Sciatic nerve (tissue), 2 donors: ENCODE measurements at regions not wholly inside any gene's neighbourhood (a gene's known extent, or its start where the extent isn't known, plus 50 kb on each side); places are given as distances from the start of the nearest gene placed in this dataset.
"Not testable (repeated sequence)": the region's sequence is repeated elsewhere in the genome, so short reads cannot be mapped to it uniquely, and the experiment has no call there.

Source experiments
- ATAC-seq: fragments of 200-7000 bp; cut with Tn5 transposase; one replicate; pipeline ENCODE4 v1.9.1; 2020; ENCODE audit warnings: mild to moderate bottlenecking, moderate library complexity
- DNase-seq: peaks from one replicate; pipeline ENCODE4 v3.0.0-alpha.2; 2020; ENCODE audit warnings: low spot score
- intact Hi-C: fragments of 100-400 bp; cut with DNase I; formaldehyde crosslinking; loops from one replicate; pipeline ENCODE4 v1.14.2; 2022
- donor health status: DM: no; HTN: no; CAD: no.
- donor health status: DM: no; HTN: no; CAD: no.

GRCh38 chr16:76880523-76880922, 310.5 kb upstream of the MON1B start:
- DNase-seq, ATAC-seq, intact Hi-C loops: not testable (repeated sequence)

GRCh38 chr16:76882105-76882504, 308.9 kb upstream of the MON1B start:
- DNase-seq (no peak), ATAC-seq (no peak)
- intact Hi-C loops, result no loop called here

GRCh38 chr16:76883076-76883475, 307.9 kb upstream of the MON1B start:
- no peak for DNase-seq
- no peak for ATAC-seq
- intact Hi-C loops, result no loop called here

DNA sequence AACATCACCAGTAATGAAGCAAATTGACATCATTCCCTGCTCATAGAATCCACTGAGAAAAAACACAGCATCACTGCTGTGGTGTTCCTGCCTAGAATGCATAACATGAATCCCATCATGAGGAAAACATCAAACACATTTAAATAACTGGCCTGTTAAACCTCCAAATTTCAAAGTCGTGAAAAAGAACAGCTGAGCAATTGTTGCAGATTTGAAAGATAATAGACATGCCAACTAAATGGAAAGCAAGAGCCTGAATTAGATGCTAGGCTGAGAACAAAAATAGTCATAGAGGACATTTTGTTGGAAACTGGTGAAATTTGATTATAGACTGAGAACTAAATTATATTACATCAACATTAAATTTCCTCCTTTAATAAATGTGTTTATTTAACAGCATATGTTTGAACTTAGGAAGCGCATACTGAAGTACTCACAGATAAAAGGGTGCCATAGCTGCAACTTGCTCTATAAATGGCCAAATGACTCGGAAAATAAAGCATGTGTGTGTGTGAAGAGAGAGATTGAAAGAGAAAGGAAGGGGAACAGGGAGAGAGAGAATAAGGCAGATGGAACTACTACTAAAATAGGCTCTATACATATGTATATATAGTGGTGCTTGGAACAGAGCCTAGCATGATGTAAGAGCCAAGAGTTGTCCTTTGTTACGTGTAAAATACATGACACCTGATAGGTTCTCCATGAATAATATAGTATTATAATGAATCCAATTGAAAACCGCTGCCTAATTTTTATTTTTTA, 305.0 kb upstream of the MON1B start:
- intact Hi-C loops, result no loop called here
- ATAC-seq (no peak), DNase-seq (no peak)

GRCh38 chr16:76897816-76898215, 293.2 kb upstream of the MON1B start:
- no peak for DNase-seq
- intact Hi-C loops, result no loop called here
- no peak for ATAC-seq

- intact Hi-C loops, result no loop called here
- DNase-seq (no peak), ATAC-seq (no peak)
These were observed 291.2 kb upstream of the MON1B start for GRCh38 chr16:76899767-76900166.

DNA sequence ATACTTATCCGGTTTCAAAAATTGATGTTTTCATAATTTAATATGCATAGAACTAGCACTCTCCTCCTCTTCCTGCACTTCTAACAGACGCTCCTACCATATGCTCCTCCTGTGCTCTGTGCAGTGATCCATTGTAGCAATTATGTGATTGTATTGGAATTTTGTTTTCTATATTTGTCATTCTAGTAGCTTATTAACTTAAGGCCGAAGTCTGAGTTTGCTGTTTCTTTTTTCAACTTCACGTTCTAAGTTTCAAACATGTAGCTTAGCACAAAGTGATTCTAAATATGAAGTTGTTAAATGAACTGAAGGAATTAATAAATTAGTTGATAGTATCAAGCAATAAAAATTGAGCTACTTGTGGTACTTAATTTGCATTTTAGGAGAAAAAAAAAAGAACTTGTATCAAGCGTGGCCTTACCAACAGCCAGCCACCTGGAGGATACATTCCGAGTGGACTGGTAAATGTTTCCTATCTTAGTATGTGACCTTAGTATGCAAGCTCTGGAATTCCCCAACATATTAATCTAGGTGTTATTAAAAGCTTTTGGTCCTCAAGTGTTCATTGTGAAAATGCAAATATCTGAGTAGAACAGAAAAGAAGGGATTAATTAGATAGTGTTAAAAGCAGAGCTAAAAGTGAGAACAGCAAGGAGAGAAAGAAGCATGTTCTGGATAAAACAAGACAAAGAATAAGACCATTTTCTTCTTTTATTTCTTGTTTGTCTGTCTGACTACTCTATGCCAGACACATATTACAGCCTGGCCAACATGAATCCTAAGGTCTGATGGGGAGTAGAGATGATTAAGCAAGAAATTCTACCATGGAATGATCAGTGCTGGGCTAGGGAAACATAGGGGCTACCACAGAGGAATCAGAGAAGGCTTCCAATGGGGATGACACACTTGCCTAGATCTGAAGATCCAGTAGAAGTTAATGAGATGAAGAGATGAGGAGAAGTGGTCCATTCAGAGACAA, 290.4 kb upstream of the MON1B start:
- ATAC-seq (no peak), DNase-seq (no peak)
- intact Hi-C loops, result no loop called here

DNA sequence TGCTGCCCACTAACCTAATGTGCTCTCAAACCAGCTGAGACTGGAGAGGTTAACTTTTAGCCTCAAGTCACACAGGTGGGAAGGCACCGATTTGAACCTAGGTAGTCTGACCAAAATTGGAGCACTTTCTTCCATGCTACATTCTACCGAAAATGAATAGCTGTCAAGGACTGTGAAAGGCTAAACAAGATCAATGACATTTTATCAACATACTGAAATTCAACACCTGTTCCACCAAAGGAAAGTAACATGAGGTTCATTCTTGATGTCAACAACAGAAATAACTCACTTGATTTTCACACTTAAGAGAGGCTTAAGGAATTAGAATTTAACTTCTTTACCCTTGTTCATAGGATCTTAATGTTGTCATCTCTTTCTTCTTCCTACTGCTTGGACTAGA, 284.4 kb upstream of the MON1B start:
- intact Hi-C loops, result no loop called here
- ATAC-seq, result no peak
- DNase-seq, result no peak

- intact Hi-C loops, result no loop called here
- no peak for ATAC-seq
These were observed 280.1 kb upstream of the MON1B start for GRCh38 chr16:76910931-76911330.

GRCh38 chr16:76913046-76913445, 277.9 kb upstream of the MON1B start:
- ATAC-seq (no peak), DNase-seq (no peak)
- intact Hi-C loops, result no loop called here

More at GRCh38 chr16:76910931-76911330, 280.1 kb upstream of the MON1B start:
- no peak for DNase-seq

DNA sequence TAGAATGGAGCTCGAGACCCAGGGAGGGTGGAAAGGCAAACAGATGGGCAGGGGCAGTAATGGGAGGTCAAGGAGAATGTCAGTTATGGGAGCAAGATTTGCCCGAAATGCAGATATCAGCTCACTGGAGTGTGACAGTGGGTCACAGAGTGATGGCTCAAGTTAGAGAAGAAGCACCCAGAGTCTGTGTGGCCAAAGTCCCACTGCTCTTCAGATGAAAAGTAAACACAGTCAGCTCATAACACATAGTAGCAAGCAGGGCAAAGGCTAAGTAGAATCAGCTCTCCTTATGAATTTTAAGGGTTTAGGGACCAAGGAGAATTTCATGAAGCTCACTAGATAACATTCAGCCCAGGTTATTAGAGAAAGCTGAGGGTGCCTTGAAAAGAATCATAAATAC, 264.9 kb upstream of the MON1B start:
- intact Hi-C loops, result no loop called here
- ATAC-seq (no peak), DNase-seq (no peak)

- ATAC-seq (no peak), DNase-seq (no peak)
- intact Hi-C loops, result no loop called here
These were observed 264.4 kb upstream of the MON1B start for GRCh38 chr16:76926595-76926994.

DNA sequence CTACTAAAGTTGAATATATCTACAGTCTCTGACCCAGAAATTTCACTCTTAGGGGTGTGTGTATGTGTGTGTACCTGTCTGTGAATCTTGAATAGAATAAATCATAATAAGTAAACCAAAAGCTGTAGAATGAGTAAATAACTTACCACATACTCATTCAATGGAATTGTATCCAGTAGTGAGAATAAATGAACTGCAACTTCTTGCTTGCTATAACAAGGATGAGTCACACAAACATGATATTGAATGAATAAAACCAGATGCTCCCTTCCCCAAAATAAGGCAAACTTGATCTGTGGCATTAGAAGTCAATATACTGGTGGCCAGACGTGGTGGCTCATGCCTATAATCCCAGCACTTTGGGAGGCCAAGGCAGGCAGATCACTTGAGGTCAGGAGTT, 259.8 kb upstream of the MON1B start:
- intact Hi-C loops, result no loop called here
- no peak for DNase-seq
- no peak for ATAC-seq

DNA sequence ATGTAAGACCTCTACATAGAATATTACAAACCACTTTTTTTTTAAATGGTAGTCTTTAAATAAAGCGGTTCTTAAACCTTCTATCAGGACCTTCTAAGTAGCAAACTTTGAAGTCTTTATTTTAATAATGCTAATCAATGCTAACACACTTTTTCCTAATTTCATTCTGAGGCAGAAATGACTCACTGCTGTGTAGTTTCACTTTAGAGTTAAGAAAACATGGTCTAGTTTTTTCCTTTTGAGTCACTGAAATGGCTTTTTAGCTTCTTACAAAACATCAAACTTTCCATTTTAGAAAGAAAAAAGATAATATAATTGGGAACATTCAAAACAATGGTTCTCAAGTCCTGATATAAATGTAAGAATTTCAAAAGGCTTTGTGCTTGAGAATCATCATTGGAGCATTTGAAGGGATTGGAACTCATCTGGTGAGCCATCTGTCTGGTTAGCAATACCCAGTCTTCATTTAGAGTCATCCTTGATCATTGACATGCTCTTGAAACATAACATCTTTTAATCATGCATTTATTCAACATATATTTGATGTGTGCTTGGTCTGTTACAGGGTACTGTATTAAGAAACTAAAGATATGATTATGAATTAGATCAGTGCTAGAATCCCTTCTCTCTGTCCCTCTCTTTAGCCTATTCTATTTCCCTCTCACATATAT, 258.3 kb upstream of the MON1B start:
- no peak for DNase-seq
- ATAC-seq, result no peak
- intact Hi-C loops, result no loop called here

DNA sequence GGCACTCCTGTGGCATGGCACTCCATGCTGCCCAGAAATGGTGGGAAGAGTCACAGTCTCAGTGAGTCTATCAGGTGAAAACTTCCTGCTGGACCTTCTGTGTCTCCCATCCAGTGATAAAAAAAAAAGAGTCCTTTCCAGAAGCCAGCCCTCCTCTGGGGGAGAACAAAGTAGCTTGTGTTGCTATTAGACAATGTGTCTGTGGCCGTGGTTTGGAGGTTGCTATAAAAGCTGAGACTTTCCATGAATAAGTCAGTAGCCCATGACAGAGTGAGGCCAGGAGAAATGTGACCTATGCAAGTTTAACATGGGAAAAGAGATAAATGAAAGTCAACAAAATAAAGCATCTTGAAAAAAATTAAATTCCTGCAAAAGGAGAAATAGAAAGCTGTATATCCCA, 250.7 kb upstream of the MON1B start:
- intact Hi-C loops, result no loop called here
- DNase-seq, result no peak
- ATAC-seq, result no peak

GRCh38 chr16:76941113-76941512, 249.9 kb upstream of the MON1B start:
- no peak for ATAC-seq
- intact Hi-C loops, result no loop called here

GRCh38 chr16:76942089-76942488, 248.9 kb upstream of the MON1B start:
- no peak for DNase-seq
- ATAC-seq, result no peak

More at GRCh38 chr16:76941113-76941512, 249.9 kb upstream of the MON1B start:
- no peak for DNase-seq

DNA sequence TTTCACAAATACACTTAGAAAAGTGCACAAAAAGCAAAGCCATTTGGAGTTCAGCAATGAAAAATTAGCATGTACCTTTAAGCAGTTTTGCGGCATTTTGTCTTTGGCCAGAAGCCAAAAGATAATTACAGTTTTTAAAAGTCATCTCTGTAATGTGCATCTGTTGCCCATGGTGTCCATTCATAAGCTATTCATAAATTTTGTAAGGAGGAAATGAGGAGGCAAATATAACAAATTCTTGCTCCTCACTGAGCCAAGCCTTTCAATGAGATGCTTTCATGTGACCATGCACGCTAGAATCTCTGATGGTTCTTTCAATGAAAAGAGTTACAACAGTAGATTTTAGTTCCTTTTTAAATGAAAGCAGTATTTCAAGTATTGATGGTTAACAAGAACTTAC, 247.1 kb upstream of the MON1B start:
- no peak for DNase-seq
- no peak for ATAC-seq
- intact Hi-C loops, result no loop called here

More at GRCh38 chr16:76942089-76942488, 248.9 kb upstream of the MON1B start:
- intact Hi-C loops, result no loop called here

GRCh38 chr16:76946879-76947278, 244.1 kb upstream of the MON1B start:
- DNase-seq (no peak), ATAC-seq (no peak)
- intact Hi-C loops, result no loop called here

DNA sequence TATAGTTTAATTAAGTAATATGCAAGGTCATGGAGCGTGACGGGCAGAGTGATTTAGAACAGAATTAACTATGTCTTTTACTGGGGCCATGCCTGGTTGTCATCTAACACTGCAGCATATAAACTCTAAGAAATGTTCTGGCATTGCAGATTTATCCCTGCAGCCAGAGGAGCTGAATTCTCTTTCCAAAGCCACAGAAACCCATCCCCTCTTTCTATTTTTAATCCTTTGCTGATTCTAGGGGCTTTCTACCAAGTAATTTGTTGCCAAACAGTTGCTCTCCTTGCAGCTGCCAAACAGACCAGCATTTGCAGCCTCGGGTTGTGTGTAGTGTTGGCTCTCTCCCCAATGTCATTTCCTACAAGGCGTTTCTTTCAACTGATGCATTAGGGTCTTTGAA, 243.2 kb upstream of the MON1B start:
- intact Hi-C loops, result no loop called here
- DNase-seq (no peak), ATAC-seq (no peak)
